ENCODE measurements at regions not wholly inside any gene's neighbourhood (a gene's known extent, or its start where the extent isn't known, plus 50 kb on each side); places are given as distances from the start of the nearest gene placed in this dataset.
"Not testable (repeated sequence)": the region's sequence is repeated elsewhere in the genome, so short reads cannot be mapped to it uniquely, and the experiment has no call there.

- Histone ChIP-seq H3K36me3 (no peaks in the 10 kb centered on the region), H3K27me3 (replicated peaks; ENCODE audit: insufficient read depth) (no peaks in the 10 kb centered on the region), H3K27ac (no peak overlapping the region), H3K9me3 (no peaks in the 10 kb centered on the region), H3K4me1 (ENCODE audit: control insufficient read depth in 1 of 2, low read depth in 2 of 2) (no peaks in the 10 kb centered on the region), H3K4me3 (no peak overlapping the region)
- DNase-seq (ENCODE audit: low spot score) (no peak), ATAC-seq (ENCODE audit: insufficient number of reproducible peaks, low FRiP score, low read depth) (no peak)
- no peak for TF ChIP-seq CTCF (IDR thresholded peaks at IDR 0.05)
These were observed 394.8 kb downstream of the DCDC2C start for GRCh38 chr2:4098137-4098536.

DNA sequence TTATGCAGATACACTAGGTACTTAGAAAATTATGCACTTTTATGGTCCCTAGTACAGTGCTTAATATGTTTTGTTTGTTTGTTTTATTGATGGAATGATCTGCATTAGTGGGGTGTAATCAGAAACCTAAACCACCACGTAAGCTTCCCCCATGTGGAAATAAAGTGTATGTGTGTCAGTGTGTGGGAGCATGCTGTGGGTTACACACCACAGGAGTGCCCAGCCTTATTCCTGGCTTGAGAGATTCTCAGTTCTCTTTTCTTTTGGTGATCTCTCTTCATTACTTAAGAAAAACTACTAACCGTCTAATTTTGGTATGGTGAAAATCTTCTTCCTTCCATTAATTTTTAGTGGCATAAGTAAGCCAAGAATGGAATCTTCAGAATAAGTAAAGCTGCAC lies 398.6 kb downstream of the DCDC2C start:
- no peaks in the 10 kb centered on the region for H3K9me3 ChIP-seq
- no peak overlapping the region for H3K27ac ChIP-seq
- no peaks in the 10 kb centered on the region for H3K27me3 ChIP-seq (replicated peaks; ENCODE audit: insufficient read depth)
- no peak overlapping the region for H3K4me3 ChIP-seq
- no peak for DNase-seq (ENCODE audit: low spot score)
- no peak for ATAC-seq (ENCODE audit: insufficient number of reproducible peaks, low FRiP score, low read depth)
- H3K36me3 ChIP-seq, result no peaks in the 10 kb centered on the region
- TF ChIP-seq CTCF (IDR thresholded peaks at IDR 0.05), result no peak
- H3K4me1 ChIP-seq (ENCODE audit: control insufficient read depth in 1 of 2, low read depth in 2 of 2), result no peaks in the 10 kb centered on the region

GRCh38 chr2:4107179-4107578 lies 403.8 kb downstream of the DCDC2C start:
- ATAC-seq (ENCODE audit: insufficient number of reproducible peaks, low FRiP score, low read depth), result no peak
- no peak for TF ChIP-seq CTCF (IDR thresholded peaks at IDR 0.05)
- Histone ChIP-seq H3K36me3 (no peaks in the 10 kb centered on the region), H3K4me3 (no peak overlapping the region), H3K9me3 (no peaks in the 10 kb centered on the region), H3K27ac (no peak overlapping the region), H3K4me1 (ENCODE audit: control insufficient read depth in 1 of 2, low read depth in 2 of 2) (no peaks in the 10 kb centered on the region), H3K27me3 (replicated peaks; ENCODE audit: insufficient read depth) (no peaks in the 10 kb centered on the region)
- no peak for DNase-seq (ENCODE audit: low spot score)

DNA sequence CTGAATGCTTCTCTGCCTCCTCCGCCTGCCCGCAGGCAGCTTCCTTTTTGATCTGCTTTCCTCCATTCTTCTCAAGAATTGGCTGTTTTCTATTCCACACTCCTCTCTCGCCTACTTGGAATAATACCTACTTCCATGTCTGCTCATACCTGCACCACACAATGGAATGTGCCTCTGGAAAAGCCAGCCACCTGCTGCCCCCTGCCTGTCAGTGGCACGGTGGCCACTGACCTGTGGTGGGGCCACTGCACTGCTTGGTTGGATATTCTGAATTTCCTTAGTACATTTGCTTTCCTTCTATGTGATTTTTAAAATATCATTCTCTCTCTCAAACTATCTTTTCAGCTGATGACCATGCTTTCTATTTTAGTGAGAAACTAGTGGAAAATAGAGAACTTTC lies 406.9 kb downstream of the DCDC2C start:
- DNase-seq (ENCODE audit: low spot score) (no peak), ATAC-seq (ENCODE audit: insufficient number of reproducible peaks, low FRiP score, low read depth) (no peak)
- H3K27me3 ChIP-seq (replicated peaks; ENCODE audit: insufficient read depth), result no peaks in the 10 kb centered on the region
- TF ChIP-seq CTCF (IDR thresholded peaks at IDR 0.05), result no peak
- no peaks in the 10 kb centered on the region for H3K4me1 ChIP-seq (ENCODE audit: control insufficient read depth in 1 of 2, low read depth in 2 of 2)
- no peaks in the 10 kb centered on the region for H3K9me3 ChIP-seq
- H3K27ac ChIP-seq, result no peak overlapping the region
- H3K4me3 ChIP-seq, result no peak overlapping the region
- H3K36me3 ChIP-seq, result no peaks in the 10 kb centered on the region

GRCh38 chr2:4115435-4115834 lies 412.1 kb downstream of the DCDC2C start:
- not testable (repeated sequence) for H3K4me3 ChIP-seq; H3K9me3 ChIP-seq; H3K4me1 ChIP-seq (ENCODE audit: control insufficient read depth in 1 of 2, low read depth in 2 of 2); H3K36me3 ChIP-seq; H3K27me3 ChIP-seq (replicated peaks; ENCODE audit: insufficient read depth); H3K27ac ChIP-seq; DNase-seq (ENCODE audit: low spot score); ATAC-seq (ENCODE audit: insufficient number of reproducible peaks, low FRiP score, low read depth)

- H3K4me3 ChIP-seq, result no peak overlapping the region
- no peak for DNase-seq (ENCODE audit: low spot score)
- H3K9me3 ChIP-seq, result no peaks in the 10 kb centered on the region
- no peaks in the 10 kb centered on the region for H3K27me3 ChIP-seq (replicated peaks; ENCODE audit: insufficient read depth)
- no peak for TF ChIP-seq CTCF (IDR thresholded peaks at IDR 0.05)
- H3K27ac ChIP-seq, result no peak overlapping the region
- H3K36me3 ChIP-seq, result no peaks in the 10 kb centered on the region
- ATAC-seq (ENCODE audit: insufficient number of reproducible peaks, low FRiP score, low read depth), result no peak
- H3K4me1 ChIP-seq (ENCODE audit: control insufficient read depth in 1 of 2, low read depth in 2 of 2), result no peaks in the 10 kb centered on the region
These were observed 419.4 kb downstream of the DCDC2C start for GRCh38 chr2:4122726-4123125.

All from thoracic aorta (tissue), 2 donors.